SH-SY5Y (cell line): ENCODE measurements at regions not wholly inside any gene's neighbourhood (a gene's known extent, or its start where the extent isn't known, plus 50 kb on each side); places are given as distances from the start of the nearest gene placed in this dataset.

Experiments
- GATA2 ChIP-seq: IDR thresholded peaks from 2 replicates; pipeline ENCODE4 v1.6.1; 2011; ENCODE audit warnings: mild to moderate bottlenecking, low read depth, low read length
- GATA3 ChIP-seq: IDR thresholded peaks from 2 replicates; pipeline ENCODE4 v1.6.1; 2011; ENCODE audit warnings: low read depth, mild to moderate bottlenecking, low read length, moderate library complexity

- no peak for TF ChIP-seq GATA3
- TF ChIP-seq GATA2, result no peak
Observed at GRCh38 chr20:33915726-33916331, 77.9 kb upstream of the RALY start.
